ENCODE measurements at regions not wholly inside any gene's neighbourhood (a gene's known extent, or its start where the extent isn't known, plus 50 kb on each side); places are given as distances from the start of the nearest gene placed in this dataset.

GRCh38 chr6:15734118-15734897 is 71.5 kb upstream of the DTNBP1 start:
- H2AFZ ChIP-seq (ENCODE audit: low read length, unreplicated experiment) = no peak overlapping the region
- no peak overlapping the region for H3K27ac ChIP-seq (ENCODE audit: low read depth, low read length)
- no peaks in the 10 kb centered on the region for H3K36me3 ChIP-seq (ENCODE audit: insufficient read depth, low read length)
- no peaks in the 10 kb centered on the region for H3K79me2 ChIP-seq (ENCODE audit: control insufficient read depth, insufficient read depth, low read length, unreplicated experiment)
- H3K27me3 ChIP-seq (ENCODE audit: insufficient read depth, low read length) = peaks cover 18% of the 10 kb centered on the region; the same call in 1 of the 2 replicates
- H3K4me3 ChIP-seq (ENCODE audit: low read depth, low read length) = no peak overlapping the region
- no peaks in the 10 kb centered on the region for H3K4me1 ChIP-seq (ENCODE audit: control insufficient read depth, insufficient read depth, low read length, unreplicated experiment)

- Histone ChIP-seq H3K27me3 (ENCODE audit: insufficient read depth, low read length) (peaks cover 18% of the 10 kb centered on the region; the same call in 1 of the 2 replicates), H3K27ac (ENCODE audit: low read depth, low read length) (no peak overlapping the region), H3K4me1 (ENCODE audit: control insufficient read depth, insufficient read depth, low read length, unreplicated experiment) (no peaks in the 10 kb centered on the region), H3K79me2 (ENCODE audit: control insufficient read depth, insufficient read depth, low read length, unreplicated experiment) (no peaks in the 10 kb centered on the region), H2AFZ (ENCODE audit: low read length, unreplicated experiment) (no peak overlapping the region), H3K4me3 (ENCODE audit: low read depth, low read length) (no peak overlapping the region), H3K36me3 (ENCODE audit: insufficient read depth, low read length) (no peaks in the 10 kb centered on the region)
These were observed 68.1 kb upstream of the DTNBP1 start for GRCh38 chr6:15730922-15731321.

- peaks cover 18% of the 10 kb centered on the region; the same call in 1 of the 2 replicates for H3K27me3 ChIP-seq (ENCODE audit: insufficient read depth, low read length)
- no peaks in the 10 kb centered on the region for H3K79me2 ChIP-seq (ENCODE audit: control insufficient read depth, insufficient read depth, low read length, unreplicated experiment)
- no peak overlapping the region for H2AFZ ChIP-seq (ENCODE audit: low read length, unreplicated experiment)
- H3K36me3 ChIP-seq (ENCODE audit: insufficient read depth, low read length) = no peaks in the 10 kb centered on the region
- H3K4me3 ChIP-seq (ENCODE audit: low read depth, low read length) = no peak overlapping the region
- no peaks in the 10 kb centered on the region for H3K4me1 ChIP-seq (ENCODE audit: control insufficient read depth, insufficient read depth, low read length, unreplicated experiment)
- no peak overlapping the region for H3K27ac ChIP-seq (ENCODE audit: low read depth, low read length)
These were observed 67.6 kb upstream of the DTNBP1 start for GRCh38 chr6:15730442-15730841.

- H3K79me2 ChIP-seq (ENCODE audit: control insufficient read depth, insufficient read depth, low read length, unreplicated experiment) = no peaks in the 10 kb centered on the region
- H3K27me3 ChIP-seq (ENCODE audit: insufficient read depth, low read length) = no peaks in the 10 kb centered on the region
- H2AFZ ChIP-seq (ENCODE audit: low read length, unreplicated experiment) = no peak overlapping the region
- H3K27ac ChIP-seq (ENCODE audit: low read depth, low read length) = no peak overlapping the region
- no peak overlapping the region for H3K4me3 ChIP-seq (ENCODE audit: low read depth, low read length)
- H3K4me1 ChIP-seq (ENCODE audit: control insufficient read depth, insufficient read depth, low read length, unreplicated experiment) = no peaks in the 10 kb centered on the region
- H3K36me3 ChIP-seq (ENCODE audit: insufficient read depth, low read length) = no peaks in the 10 kb centered on the region
These were observed 59.9 kb upstream of the DTNBP1 start for GRCh38 chr6:15722731-15723130.

GRCh38 chr6:15716889-15717288 is 54.1 kb upstream of the DTNBP1 start:
- Histone ChIP-seq H3K27ac (ENCODE audit: low read depth, low read length) (no peak overlapping the region), H3K4me3 (ENCODE audit: low read depth, low read length) (no peak overlapping the region), H2AFZ (ENCODE audit: low read length, unreplicated experiment) (no peak overlapping the region), H3K36me3 (ENCODE audit: insufficient read depth, low read length) (no peaks in the 10 kb centered on the region), H3K27me3 (ENCODE audit: insufficient read depth, low read length) (no peaks in the 10 kb centered on the region), H3K4me1 (ENCODE audit: control insufficient read depth, insufficient read depth, low read length, unreplicated experiment) (no peaks in the 10 kb centered on the region), H3K79me2 (ENCODE audit: control insufficient read depth, insufficient read depth, low read length, unreplicated experiment) (no peaks in the 10 kb centered on the region)

GRCh38 chr6:15715851-15716250 is 53.0 kb upstream of the DTNBP1 start:
- Histone ChIP-seq H3K27me3 (ENCODE audit: insufficient read depth, low read length) (peaks cover 4% of the 10 kb centered on the region; the same call in 1 of the 2 replicates), H3K36me3 (ENCODE audit: insufficient read depth, low read length) (no peaks in the 10 kb centered on the region), H3K79me2 (ENCODE audit: control insufficient read depth, insufficient read depth, low read length, unreplicated experiment) (no peaks in the 10 kb centered on the region), H3K4me3 (ENCODE audit: low read depth, low read length) (no peak overlapping the region), H3K27ac (ENCODE audit: low read depth, low read length) (no peak overlapping the region), H3K4me1 (ENCODE audit: control insufficient read depth, insufficient read depth, low read length, unreplicated experiment) (no peaks in the 10 kb centered on the region), H2AFZ (ENCODE audit: low read length, unreplicated experiment) (no peak overlapping the region)

GRCh38 chr6:15715060-15715459 is 52.2 kb upstream of the DTNBP1 start:
- H3K4me1 ChIP-seq (ENCODE audit: control insufficient read depth, insufficient read depth, low read length, unreplicated experiment) = no peaks in the 10 kb centered on the region
- H3K4me3 ChIP-seq (ENCODE audit: low read depth, low read length) = no peak overlapping the region
- H3K27ac ChIP-seq (ENCODE audit: low read depth, low read length) = no peak overlapping the region
- no peaks in the 10 kb centered on the region for H3K79me2 ChIP-seq (ENCODE audit: control insufficient read depth, insufficient read depth, low read length, unreplicated experiment)
- H3K36me3 ChIP-seq (ENCODE audit: insufficient read depth, low read length) = no peaks in the 10 kb centered on the region
- H2AFZ ChIP-seq (ENCODE audit: low read length, unreplicated experiment) = no peak overlapping the region
- peaks cover 4% of the 10 kb centered on the region; the same call in 1 of the 2 replicates for H3K27me3 ChIP-seq (ENCODE audit: insufficient read depth, low read length)

- no peak overlapping the region for H3K4me3 ChIP-seq (ENCODE audit: low read depth, low read length)
- H2AFZ ChIP-seq (ENCODE audit: low read length, unreplicated experiment) = no peak overlapping the region
- no peak overlapping the region for H3K27ac ChIP-seq (ENCODE audit: low read depth, low read length)
- H3K27me3 ChIP-seq (ENCODE audit: insufficient read depth, low read length) = peaks cover 5% of the 10 kb centered on the region
- H3K79me2 ChIP-seq (ENCODE audit: control insufficient read depth, insufficient read depth, low read length, unreplicated experiment) = no peaks in the 10 kb centered on the region
- H3K36me3 ChIP-seq (ENCODE audit: insufficient read depth, low read length) = no peaks in the 10 kb centered on the region
- H3K4me1 ChIP-seq (ENCODE audit: control insufficient read depth, insufficient read depth, low read length, unreplicated experiment) = no peaks in the 10 kb centered on the region
These were observed 51.8 kb upstream of the DTNBP1 start for GRCh38 chr6:15714658-15715057.

GRCh38 chr6:15713325-15713724 is 50.5 kb upstream of the DTNBP1 start:
- Histone ChIP-seq H3K4me3 (ENCODE audit: low read depth, low read length) (no peak overlapping the region), H3K79me2 (ENCODE audit: control insufficient read depth, insufficient read depth, low read length, unreplicated experiment) (no peaks in the 10 kb centered on the region), H3K4me1 (ENCODE audit: control insufficient read depth, insufficient read depth, low read length, unreplicated experiment) (no peaks in the 10 kb centered on the region), H2AFZ (ENCODE audit: low read length, unreplicated experiment) (no peak overlapping the region), H3K27me3 (ENCODE audit: insufficient read depth, low read length) (peaks cover 14% of the 10 kb centered on the region), H3K36me3 (ENCODE audit: insufficient read depth, low read length) (no peaks in the 10 kb centered on the region), H3K27ac (ENCODE audit: low read depth, low read length) (no peak overlapping the region)

- Histone ChIP-seq H3K27me3 (ENCODE audit: insufficient read depth, low read length) (peaks cover 14% of the 10 kb centered on the region), H3K27ac (ENCODE audit: low read depth, low read length) (no peak overlapping the region), H2AFZ (ENCODE audit: low read length, unreplicated experiment) (no peak overlapping the region), H3K4me3 (ENCODE audit: low read depth, low read length) (no peak overlapping the region), H3K4me1 (ENCODE audit: control insufficient read depth, insufficient read depth, low read length, unreplicated experiment) (no peaks in the 10 kb centered on the region), H3K36me3 (ENCODE audit: insufficient read depth, low read length) (no peaks in the 10 kb centered on the region), H3K79me2 (ENCODE audit: control insufficient read depth, insufficient read depth, low read length, unreplicated experiment) (no peaks in the 10 kb centered on the region)
These were observed 50.0 kb upstream of the DTNBP1 start for GRCh38 chr6:15712797-15713196.

Measured in ACC112 (cell line).